HG03108 (cell line): ENCODE measurements at regions not wholly inside any gene's neighbourhood (a gene's known extent, or its start where the extent isn't known, plus 50 kb on each side); places are given as distances from the start of the nearest gene placed in this dataset.
"Not testable (repeated sequence)": the region's sequence is repeated elsewhere in the genome, so short reads cannot be mapped to it uniquely, and the experiment has no call there.

ENCODE experiments used
- ATAC-seq: cut with Tn5 transposase; IDR thresholded peaks from one replicate; pipeline ENCODE4 v1.9.1; 2021; ENCODE audit warnings: moderate library complexity; ENCODE audit not compliant: unreplicated experiment

GRCh38 chr1:215023155-215023832 is 59.2 kb upstream of the KCNK2 start:
- ATAC-seq: no peak

GRCh38 chr1:215028954-215029353 is 53.6 kb upstream of the KCNK2 start:
- no peak for ATAC-seq

GRCh38 chr1:215030581-215030980 is 52.0 kb upstream of the KCNK2 start:
- ATAC-seq: not testable (repeated sequence)

GRCh38 chr1:215031392-215031791 is 51.1 kb upstream of the KCNK2 start:
- ATAC-seq: no peak
